Uterus (tissue), 3 donors: ENCODE measurements at regions not wholly inside any gene's neighbourhood (a gene's known extent, or its start where the extent isn't known, plus 50 kb on each side); places are given as distances from the start of the nearest gene placed in this dataset.

ENCODE experiments used
- DNase-seq, 2 donors: peaks; one replicate each; pipeline ENCODE4 v3.0.0-alpha.2; 2019 to 2020
- H3K27ac ChIP-seq, 2 donors: fragments of 200-600 bp; sonication (generic); 1 replicate in 1 of 2; 2 replicates in 1 of 2; pipeline ENCODE4 v1.5.1; 2016 to 2018
- H3K27me3 ChIP-seq, 2 donors: fragments of 200-600 bp; sonication (generic); one replicate each; pipeline ENCODE4 v1.5.1; 2018 to 2019; ENCODE audit warnings: control low read depth in 1 of 2
- H3K36me3 ChIP-seq, 2 donors: fragments of 200-600 bp; sonication (generic); one replicate each; pipeline ENCODE4 v1.5.1; 2019; ENCODE audit warnings: control low read depth in 1 of 2
- H3K4me1 ChIP-seq, 2 donors: fragments of 200-600 bp; sonication (generic); one replicate each; pipeline ENCODE4 v1.5.1; 2018 to 2019; ENCODE audit warnings: control low read depth in 1 of 2
- H3K4me3 ChIP-seq, 2 donors: fragments of 200-600 bp; sonication (generic); 1 replicate in 1 of 2; 2 replicates in 1 of 2; pipeline ENCODE4 v1.5.1; 2018 to 2019; ENCODE audit warnings: mild to moderate bottlenecking in 1 of 2
- H3K9me3 ChIP-seq, 2 donors: fragments of 200-600 bp; sonication (generic); one replicate each; pipeline ENCODE4 v1.5.1; 2019; ENCODE audit warnings: control low read depth in 1 of 2
- CTCF ChIP-seq, 4 experiments: fragments of 200-600 bp in 2 of 4; fragments of 450-650 bp in 2 of 4; sonication (generic) in 2 of 4; IDR thresholded peaks; one replicate each; pipeline ENCODE4 v1.5.1; 2016 to 2019; ENCODE audit warnings: antibody characterized with exemption in 4 of 4, mild to moderate bottlenecking in 2 of 4, moderate library complexity in 1 of 4
- POLR2A ChIP-seq, 2 donors: fragments of 450-650 bp; IDR thresholded peaks; one replicate each; pipeline ENCODE4 v1.6.1; 2016; ENCODE audit warnings: antibody characterized with exemption in 2 of 2, mild to moderate bottlenecking in 1 of 2, moderate library complexity in 1 of 2
- intact Hi-C: fragments of 100-400 bp; cut with DNase I; formaldehyde crosslinking; loops from one replicate; pipeline ENCODE4 v1.15.1; 2023; ENCODE audit warnings: low total_unique reads
- donor health status: DM: yes; HTN: yes; CAD: no.

- no peaks in the 10 kb centered on the region for H3K9me3 ChIP-seq
- H3K27ac ChIP-seq = no peak overlapping the region
- no peaks in the 10 kb centered on the region for H3K36me3 ChIP-seq
- DNase-seq = no peak
- H3K27me3 ChIP-seq = no peaks in the 10 kb centered on the region
- H3K4me1 ChIP-seq = no peaks in the 10 kb centered on the region
- TF ChIP-seq CTCF (IDR thresholded peaks at IDR 0.05) (no peak), POLR2A (IDR thresholded peaks at IDR 0.05) (no peak)
- H3K4me3 ChIP-seq = no peak overlapping the region
- intact Hi-C loops = no loop called here
Measured at GRCh38 chr9:107645464-107645833, 155.9 kb upstream of the KLF4 start.

- Histone ChIP-seq H3K4me1 (no peaks in the 10 kb centered on the region), H3K9me3 (no peaks in the 10 kb centered on the region), H3K27ac (peak overlapping the region in 1 of 2 donors; percentile 11), H3K36me3 (no peaks in the 10 kb centered on the region), H3K27me3 (no peaks in the 10 kb centered on the region), H3K4me3 (no peak overlapping the region)
- TF ChIP-seq CTCF (IDR thresholded peaks at IDR 0.05) (no peak), POLR2A (IDR thresholded peaks at IDR 0.05) (no peak)
- intact Hi-C loops = no loop called here
- peak in 1 of 2 donors; percentile 42 for DNase-seq
Measured at GRCh38 chr9:107644733-107645463, 155.3 kb upstream of the KLF4 start.

DNA sequence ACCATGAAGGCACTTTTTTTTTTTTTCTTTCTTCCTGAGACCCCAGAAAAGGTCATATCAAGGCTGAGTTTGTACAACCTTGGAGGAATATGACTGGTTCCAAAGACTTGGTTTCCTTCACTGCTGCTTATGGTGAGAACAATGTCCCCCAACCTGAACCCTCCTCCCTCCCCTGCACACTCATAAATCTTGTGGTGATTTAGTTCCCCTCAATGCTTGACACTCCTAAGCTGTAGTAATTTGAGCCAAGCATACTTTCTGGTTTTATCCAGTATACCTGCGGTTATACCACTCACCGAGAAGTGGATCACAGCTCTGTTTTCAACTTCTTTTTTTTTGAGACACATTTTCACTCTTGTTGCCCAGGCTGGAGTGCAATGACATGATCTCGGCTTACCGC, 149.9 kb upstream of the KLF4 start:
- DNase-seq = no peak
- TF ChIP-seq CTCF (IDR thresholded peaks at IDR 0.05) (no peak), POLR2A (IDR thresholded peaks at IDR 0.05) (no peak)
- intact Hi-C loops = no loop called here
- H3K4me3 ChIP-seq = no peak overlapping the region
- H3K27me3 ChIP-seq = no peaks in the 10 kb centered on the region
- peak overlapping the region; percentile 99 to 100 for H3K27ac ChIP-seq
- peaks cover 0 to 5% of the 10 kb centered on the region in 2 donors for H3K4me1 ChIP-seq
- no peaks in the 10 kb centered on the region for H3K36me3 ChIP-seq
- no peaks in the 10 kb centered on the region for H3K9me3 ChIP-seq

DNA sequence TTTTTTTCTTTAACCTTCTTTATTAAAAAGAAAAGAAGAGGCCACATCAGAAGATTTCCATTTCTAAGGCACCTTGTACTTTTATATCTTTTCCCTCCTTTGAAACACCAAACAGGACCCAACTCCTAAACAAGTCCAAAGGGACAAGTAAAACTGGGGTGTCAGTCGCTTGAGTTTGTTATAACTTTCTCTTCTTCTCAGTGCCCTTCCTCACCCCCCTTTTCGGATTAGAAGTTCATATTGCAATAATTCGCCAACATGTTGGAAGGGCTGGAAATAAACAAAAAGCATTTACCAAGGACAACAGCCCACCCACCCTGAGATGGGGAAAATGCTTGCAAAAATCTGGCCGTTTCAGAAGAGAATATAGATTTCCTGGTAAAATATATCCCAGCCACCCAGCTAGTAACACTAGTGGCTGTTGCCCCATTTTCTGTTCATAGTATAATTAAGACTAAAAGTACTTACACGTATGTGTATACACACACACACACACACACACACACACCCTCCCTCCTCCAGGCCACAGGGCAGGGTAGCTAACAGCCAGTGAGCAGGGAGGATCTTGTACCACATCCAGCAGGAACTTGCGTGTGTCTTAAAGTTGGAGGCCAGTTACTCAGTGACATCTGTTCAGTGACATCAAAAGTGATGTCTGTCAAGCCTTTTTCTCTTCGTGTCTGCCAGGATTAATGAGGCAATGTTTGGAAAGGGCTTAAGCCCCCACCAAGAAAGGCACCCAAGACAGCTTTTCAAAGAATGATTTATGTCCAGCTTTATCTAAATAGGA, 149.1 kb upstream of the KLF4 start:
- peak; percentile 63 to 82 for DNase-seq
- H3K27ac ChIP-seq = peak overlapping the region; percentile 99 to 100
- TF ChIP-seq CTCF (IDR thresholded peaks at IDR 0.05) (peak in 1 of 4 experiments; percentile 2), POLR2A (IDR thresholded peaks at IDR 0.05) (peak in 1 of 2 donors; percentile 29)
- no peaks in the 10 kb centered on the region for H3K27me3 ChIP-seq
- peak overlapping the region; percentile 36 to 39 for H3K4me3 ChIP-seq
- peaks cover 0 to 5% of the 10 kb centered on the region in 2 donors for H3K4me1 ChIP-seq
- H3K36me3 ChIP-seq = no peaks in the 10 kb centered on the region
- H3K9me3 ChIP-seq = no peaks in the 10 kb centered on the region
- intact Hi-C loops = no loop called here
